Caco-2 (cell line): ENCODE measurements at regions not wholly inside any gene's neighbourhood (a gene's known extent, or its start where the extent isn't known, plus 50 kb on each side); places are given as distances from the start of the nearest gene placed in this dataset.
"Not testable (repeated sequence)": the region's sequence is repeated elsewhere in the genome, so short reads cannot be mapped to it uniquely, and the experiment has no call there.

Experiments used
- BruUV-seq: library from RNA; stranded (reverse); fragments of 400-500 nt; replicated peaks from 2 replicates; lab custom pipeline; 2021; lab: Mats Ljungman, UMichigan
- CTCF ChIA-PET: fragments of 300-600 bp; sonication (Branson Sonifier 250); formaldehyde crosslinking; loops from one replicate; lab custom pipeline; 2022; ENCODE audit warnings: antibody characterized with exemption; lab: Charles Lee
- POLR2A ChIA-PET: fragments of 300-600 bp; sonication (Branson Sonifier 250); formaldehyde crosslinking; loops from one replicate; lab custom pipeline; 2022; ENCODE audit warnings: antibody characterized with exemption; lab: Charles Lee
- DNase-seq, 2 experiments: peaks; one replicate each; pipeline versions ENCODE4 v3.0.0 to v3.0.0-alpha.2; 2020 to 2022
- H3K27me3 ChIP-seq: replicated peaks from 2 replicates; pipeline ENCODE4 v1.6.0; 2011; ENCODE audit warnings: low read length; ENCODE audit not compliant: control insufficient read depth, insufficient read depth
- H3K36me3 ChIP-seq: 2 replicates; pipeline ENCODE4 v1.5.1; 2011; ENCODE audit warnings: low read length; ENCODE audit not compliant: control insufficient read depth, insufficient read depth
- H3K4me1 ChIP-seq: fragments of 250-450 bp; sonication (Bioruptor Pico); 2 replicates; pipeline ENCODE4 v1.5.1; 2020; ENCODE audit warnings: mild to moderate bottlenecking
- H3K4me3 ChIP-seq: 2 replicates; pipeline ENCODE4 v1.5.1; 2011; ENCODE audit warnings: low read depth, mild to moderate bottlenecking, control low read depth, low read length
- H3K9me3 ChIP-seq: fragments of 250-450 bp; sonication (Bioruptor Pico); 2 replicates; pipeline ENCODE4 v1.5.1; 2020; ENCODE audit warnings: mild to moderate bottlenecking, moderate library complexity
- H3K27ac Mint-ChIP-seq: one replicate; pipeline ENCODE4 v1.8.0; 2022; ENCODE audit warnings: mixed read lengths; ENCODE audit not compliant: unreplicated experiment
- H3K27me3 Mint-ChIP-seq: one replicate; pipeline ENCODE4 v1.8.0; 2022; ENCODE audit warnings: mixed read lengths; ENCODE audit not compliant: insufficient read depth, unreplicated experiment
- H3K36me3 Mint-ChIP-seq: one replicate; pipeline ENCODE4 v1.8.0; 2022; ENCODE audit warnings: mild to moderate bottlenecking, mixed read lengths; ENCODE audit not compliant: insufficient read depth, unreplicated experiment
- H3K4me1 Mint-ChIP-seq: one replicate; pipeline ENCODE4 v1.8.0; 2022; ENCODE audit warnings: low read depth, mixed read lengths; ENCODE audit not compliant: unreplicated experiment
- H3K4me3 Mint-ChIP-seq: one replicate; pipeline ENCODE4 v1.8.0; 2022; ENCODE audit warnings: mild to moderate bottlenecking, moderate library complexity, mixed read lengths; ENCODE audit not compliant: unreplicated experiment
- H3K9me3 Mint-ChIP-seq: one replicate; pipeline ENCODE4 v1.8.0; 2022; ENCODE audit warnings: mixed read lengths; ENCODE audit not compliant: unreplicated experiment
- intact Hi-C: fragments of 100-400 bp; cut with micrococcal nuclease; formaldehyde crosslinking; loops from one replicate; pipeline ENCODE4 v1.10.0; 2022; ENCODE audit not compliant: unreplicated experiment
- TF ChIP-seq, protein P1 (sequence below), 2 experiments: fragments of 200-600 bp in 1 of 2; IDR thresholded peaks; 1 replicate in 1 of 2; 2 replicates in 1 of 2; pipeline versions ENCODE4 v1.5.1 to v1.8.0; 2011 to 2022; ENCODE audit warnings: antibody characterized with exemption in 1 of 2, control low read depth in 1 of 2, inconsistent platforms in 1 of 2, low read depth in 1 of 2, low read length in 1 of 2, mild to moderate bottlenecking in 1 of 2, moderate library complexity in 1 of 2; ENCODE audit not compliant: insufficient read depth in 1 of 2, severe bottlenecking in 1 of 2, unreplicated experiment in 1 of 2

DNA sequence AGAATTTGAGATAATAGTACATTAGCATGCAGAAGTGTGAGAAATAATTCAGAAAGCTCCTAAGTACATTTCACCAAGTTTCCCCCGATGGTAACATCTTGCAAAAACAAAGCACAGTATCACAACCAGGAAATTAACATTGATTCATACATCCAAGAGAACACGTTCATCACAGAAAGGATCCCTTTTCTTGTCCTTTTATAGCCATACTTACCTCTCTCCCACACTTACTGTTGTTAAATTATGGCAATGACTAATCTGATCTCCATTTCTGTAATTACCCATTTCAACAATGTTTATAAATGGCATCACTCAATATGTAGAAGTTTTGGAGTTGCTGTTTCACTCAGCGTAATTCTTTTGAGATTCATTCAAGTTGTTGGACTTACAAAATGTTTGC, 1260.0 kb downstream of the CDH8 start:
- Histone ChIP-seq H3K4me3 (no peak overlapping the region), H3K27me3 (no peaks in the 10 kb centered on the region), H3K36me3 (no peaks in the 10 kb centered on the region), H3K4me1 (no peaks in the 10 kb centered on the region), H3K9me3 (no peaks in the 10 kb centered on the region)
- DNase-seq, result no peak
- ChIA-PET POLR2A (no interaction called here), CTCF (no interaction called here)
- no peak overlapping the region for H3K27ac Mint-ChIP-seq
- intact Hi-C loops, result no loop called here
- no peaks in the 10 kb centered on the region for H3K27me3 Mint-ChIP-seq
- no peak overlapping the region for H3K4me3 Mint-ChIP-seq
- no peaks in the 10 kb centered on the region for H3K4me1 Mint-ChIP-seq
- no peaks in the 10 kb centered on the region for H3K36me3 Mint-ChIP-seq
- peaks cover 20% of the 10 kb centered on the region for H3K9me3 Mint-ChIP-seq
- BruUV-seq, result no TSS peak
- TF ChIP-seq, protein P1, sequence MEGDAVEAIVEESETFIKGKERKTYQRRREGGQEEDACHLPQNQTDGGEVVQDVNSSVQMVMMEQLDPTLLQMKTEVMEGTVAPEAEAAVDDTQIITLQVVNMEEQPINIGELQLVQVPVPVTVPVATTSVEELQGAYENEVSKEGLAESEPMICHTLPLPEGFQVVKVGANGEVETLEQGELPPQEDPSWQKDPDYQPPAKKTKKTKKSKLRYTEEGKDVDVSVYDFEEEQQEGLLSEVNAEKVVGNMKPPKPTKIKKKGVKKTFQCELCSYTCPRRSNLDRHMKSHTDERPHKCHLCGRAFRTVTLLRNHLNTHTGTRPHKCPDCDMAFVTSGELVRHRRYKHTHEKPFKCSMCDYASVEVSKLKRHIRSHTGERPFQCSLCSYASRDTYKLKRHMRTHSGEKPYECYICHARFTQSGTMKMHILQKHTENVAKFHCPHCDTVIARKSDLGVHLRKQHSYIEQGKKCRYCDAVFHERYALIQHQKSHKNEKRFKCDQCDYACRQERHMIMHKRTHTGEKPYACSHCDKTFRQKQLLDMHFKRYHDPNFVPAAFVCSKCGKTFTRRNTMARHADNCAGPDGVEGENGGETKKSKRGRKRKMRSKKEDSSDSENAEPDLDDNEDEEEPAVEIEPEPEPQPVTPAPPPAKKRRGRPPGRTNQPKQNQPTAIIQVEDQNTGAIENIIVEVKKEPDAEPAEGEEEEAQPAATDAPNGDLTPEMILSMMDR (IDR thresholded peaks at IDR 0.05; ENCODE audit: insufficient read depth in 1 of 2, low read depth in 1 of 2, low read length in 1 of 2, severe bottlenecking in 1 of 2, unreplicated experiment in 1 of 2), result no peak

DNA sequence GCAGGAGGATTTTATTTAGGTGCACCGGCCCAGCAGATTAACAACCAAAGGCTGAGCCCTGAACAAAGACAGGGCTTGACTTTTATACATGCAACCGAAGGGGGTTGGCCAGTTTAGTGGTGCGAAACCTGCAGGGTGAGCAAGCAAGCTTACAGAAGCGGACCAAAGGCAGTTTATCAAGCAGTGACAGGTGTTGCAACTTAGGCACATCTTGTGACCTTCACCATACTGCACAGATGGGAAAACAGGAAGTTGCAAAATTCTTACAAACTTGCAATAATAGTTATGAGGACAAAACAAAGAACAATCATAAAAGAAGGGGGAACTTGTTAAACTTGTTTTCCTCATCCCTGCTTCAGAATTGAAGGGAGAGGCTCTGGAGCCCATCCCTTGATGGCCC, 1265.1 kb downstream of the CDH8 start:
- Mint-ChIP-seq H3K4me3 (no peak overlapping the region), H3K27me3 (no peaks in the 10 kb centered on the region), H3K4me1 (no peaks in the 10 kb centered on the region), H3K36me3 (no peaks in the 10 kb centered on the region), H3K9me3 (peaks cover 36% of the 10 kb centered on the region), H3K27ac (no peak overlapping the region)
- no TSS peak for BruUV-seq
- TF ChIP-seq, protein P1 (IDR thresholded peaks at IDR 0.05; ENCODE audit: insufficient read depth in 1 of 2, low read depth in 1 of 2, low read length in 1 of 2, severe bottlenecking in 1 of 2, unreplicated experiment in 1 of 2), result no peak
- no peaks in the 10 kb centered on the region for H3K4me1 ChIP-seq
- H3K36me3 ChIP-seq, result no peaks in the 10 kb centered on the region
- H3K9me3 ChIP-seq, result no peaks in the 10 kb centered on the region
- no peak overlapping the region for H3K4me3 ChIP-seq
- no peaks in the 10 kb centered on the region for H3K27me3 ChIP-seq
- no peak for DNase-seq
- ChIA-PET CTCF (no interaction called here), POLR2A (no interaction called here)
- intact Hi-C loops, result no loop called here

DNA sequence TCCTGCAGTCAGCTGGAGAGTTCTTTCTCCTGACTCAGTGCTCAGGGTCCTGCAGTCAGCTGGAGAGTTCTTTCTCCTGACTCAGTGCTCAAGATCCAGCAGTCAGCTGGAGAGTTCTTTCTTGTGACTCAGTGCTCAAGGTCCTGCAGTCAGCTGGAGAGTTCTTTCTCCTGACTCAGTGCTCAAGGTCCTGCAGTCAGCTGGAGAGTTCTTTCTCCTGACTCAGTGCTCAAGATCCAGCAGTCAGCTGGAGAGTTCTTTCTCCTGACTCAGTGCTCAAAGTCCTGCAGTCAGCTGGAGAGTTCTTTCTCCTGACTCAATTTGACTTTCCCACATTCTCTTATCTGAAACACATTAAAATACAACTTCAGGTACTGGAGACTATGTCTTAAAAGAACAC, 1265.9 kb downstream of the CDH8 start:
- BruUV-seq, H3K4me3 ChIP-seq, H3K4me1 ChIP-seq, H3K27me3 ChIP-seq, H3K36me3 Mint-ChIP-seq, H3K36me3 ChIP-seq, H3K27ac Mint-ChIP-seq, DNase-seq, H3K4me3 Mint-ChIP-seq, intact Hi-C loops, POLR2A ChIA-PET, H3K4me1 Mint-ChIP-seq, H3K9me3 ChIP-seq, H3K27me3 Mint-ChIP-seq: not testable (repeated sequence)
- CTCF ChIA-PET, result interaction anchor here (0.7 kb wide), 1 partner anchor 1405 kb away, joined by 3 read pairs; no protein-coding TSS in a partner anchor
- H3K9me3 Mint-ChIP-seq, result peaks cover 43% of the 10 kb centered on the region

DNA sequence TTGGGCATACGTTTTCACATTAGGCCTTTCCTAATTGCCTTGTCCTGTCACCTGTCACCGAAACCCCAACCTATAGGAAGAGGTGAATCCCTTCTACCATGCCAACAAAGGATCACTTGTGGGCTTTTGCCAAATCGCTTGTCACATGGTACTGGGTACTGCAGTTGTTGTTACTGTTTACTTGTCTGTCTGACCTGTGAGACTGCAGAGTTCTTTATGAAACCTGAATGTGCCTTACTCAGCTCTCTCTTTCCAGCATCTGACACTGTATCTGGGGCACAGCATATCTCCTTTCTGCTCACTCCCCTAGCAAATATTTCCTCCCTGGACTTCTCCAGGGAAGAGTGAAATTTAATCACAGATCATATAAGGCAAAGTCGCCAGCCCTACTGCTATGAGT, 1272.4 kb downstream of the CDH8 start:
- H3K4me3 Mint-ChIP-seq, result no peak overlapping the region
- peaks cover 20% of the 10 kb centered on the region for H3K9me3 Mint-ChIP-seq
- Histone ChIP-seq H3K4me3 (no peak overlapping the region), H3K4me1 (no peaks in the 10 kb centered on the region), H3K9me3 (no peaks in the 10 kb centered on the region), H3K36me3 (no peaks in the 10 kb centered on the region), H3K27me3 (no peaks in the 10 kb centered on the region)
- TF ChIP-seq, protein P1 (IDR thresholded peaks at IDR 0.05; ENCODE audit: insufficient read depth in 1 of 2, low read depth in 1 of 2, low read length in 1 of 2, severe bottlenecking in 1 of 2, unreplicated experiment in 1 of 2), result no peak
- H3K27ac Mint-ChIP-seq, result no peak overlapping the region
- no peaks in the 10 kb centered on the region for H3K4me1 Mint-ChIP-seq
- no TSS peak for BruUV-seq
- no peak for DNase-seq
- ChIA-PET POLR2A (no interaction called here), CTCF (no interaction called here)
- H3K36me3 Mint-ChIP-seq, result no peaks in the 10 kb centered on the region
- no peaks in the 10 kb centered on the region for H3K27me3 Mint-ChIP-seq
- intact Hi-C loops, result no loop called here
